ENCODE measurements at regions not wholly inside any gene's neighbourhood (a gene's known extent, or its start where the extent isn't known, plus 50 kb on each side); places are given as distances from the start of the nearest gene placed in this dataset.

DNA sequence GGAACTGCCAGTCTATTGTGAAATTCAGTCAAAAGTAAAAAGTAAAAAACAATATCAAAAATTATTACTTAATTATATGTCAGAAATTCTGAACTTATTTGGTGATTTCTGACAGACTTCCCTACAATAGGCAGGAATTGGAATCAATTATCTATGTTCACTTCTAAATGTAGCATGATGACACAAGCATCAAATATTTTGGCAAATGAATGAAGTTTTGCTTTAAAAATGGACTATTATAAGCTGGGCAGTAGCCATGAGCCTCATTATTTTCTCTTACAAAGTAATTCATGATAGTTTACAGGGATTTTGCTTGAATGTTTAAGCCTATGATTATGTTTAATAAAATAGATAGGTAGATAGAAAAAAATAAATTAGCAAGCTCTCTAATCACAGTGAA lies 582.6 kb downstream of the SLITRK6 start:
- TF ChIP-seq, protein P1, sequence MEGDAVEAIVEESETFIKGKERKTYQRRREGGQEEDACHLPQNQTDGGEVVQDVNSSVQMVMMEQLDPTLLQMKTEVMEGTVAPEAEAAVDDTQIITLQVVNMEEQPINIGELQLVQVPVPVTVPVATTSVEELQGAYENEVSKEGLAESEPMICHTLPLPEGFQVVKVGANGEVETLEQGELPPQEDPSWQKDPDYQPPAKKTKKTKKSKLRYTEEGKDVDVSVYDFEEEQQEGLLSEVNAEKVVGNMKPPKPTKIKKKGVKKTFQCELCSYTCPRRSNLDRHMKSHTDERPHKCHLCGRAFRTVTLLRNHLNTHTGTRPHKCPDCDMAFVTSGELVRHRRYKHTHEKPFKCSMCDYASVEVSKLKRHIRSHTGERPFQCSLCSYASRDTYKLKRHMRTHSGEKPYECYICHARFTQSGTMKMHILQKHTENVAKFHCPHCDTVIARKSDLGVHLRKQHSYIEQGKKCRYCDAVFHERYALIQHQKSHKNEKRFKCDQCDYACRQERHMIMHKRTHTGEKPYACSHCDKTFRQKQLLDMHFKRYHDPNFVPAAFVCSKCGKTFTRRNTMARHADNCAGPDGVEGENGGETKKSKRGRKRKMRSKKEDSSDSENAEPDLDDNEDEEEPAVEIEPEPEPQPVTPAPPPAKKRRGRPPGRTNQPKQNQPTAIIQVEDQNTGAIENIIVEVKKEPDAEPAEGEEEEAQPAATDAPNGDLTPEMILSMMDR (IDR thresholded peaks at IDR 0.05), result no peak
- no peak for TF ChIP-seq POLR2A (IDR thresholded peaks at IDR 0.05)

All from breast epithelium (tissue), 3 donors.